ENCODE measurements at regions not wholly inside any gene's neighbourhood (a gene's known extent, or its start where the extent isn't known, plus 50 kb on each side); places are given as distances from the start of the nearest gene placed in this dataset.

DNA sequence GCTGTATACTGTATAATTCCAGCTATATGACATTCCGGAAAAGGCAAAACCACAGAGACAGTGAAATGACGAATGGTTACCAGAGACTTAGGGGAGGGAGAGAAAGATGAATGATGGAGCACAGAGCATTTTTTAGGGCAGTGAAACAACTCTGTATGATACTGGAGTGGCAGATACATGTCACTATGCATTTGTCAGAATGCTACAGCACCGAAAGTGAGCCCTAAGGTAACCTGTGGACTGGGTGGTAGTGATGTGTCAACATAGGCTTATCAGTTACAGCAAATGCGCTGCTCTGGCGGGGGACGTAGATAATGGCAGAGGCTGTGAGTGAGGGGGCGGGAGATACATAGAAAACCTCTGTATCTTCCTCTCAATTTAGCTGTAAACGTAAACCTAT, 201.3 kb upstream of the SSTR4 start:
- Histone ChIP-seq H3K4me3 (no peak overlapping the region), H3K36me3 (no peaks in the 10 kb centered on the region), H3K4me1 (peaks cover 0 to 5% (median 0%) of the 10 kb centered on the region in 3 donors), H3K27me3 (peaks cover 0 to 16% (median 0%) of the 10 kb centered on the region in 4 donors), H3K27ac (no peak overlapping the region), H3K9me3 (no peaks in the 10 kb centered on the region)
- no peak for FAIRE-seq
- ATAC-seq: no peak
- no peak for DNase-seq
- TF ChIP-seq, protein P1, sequence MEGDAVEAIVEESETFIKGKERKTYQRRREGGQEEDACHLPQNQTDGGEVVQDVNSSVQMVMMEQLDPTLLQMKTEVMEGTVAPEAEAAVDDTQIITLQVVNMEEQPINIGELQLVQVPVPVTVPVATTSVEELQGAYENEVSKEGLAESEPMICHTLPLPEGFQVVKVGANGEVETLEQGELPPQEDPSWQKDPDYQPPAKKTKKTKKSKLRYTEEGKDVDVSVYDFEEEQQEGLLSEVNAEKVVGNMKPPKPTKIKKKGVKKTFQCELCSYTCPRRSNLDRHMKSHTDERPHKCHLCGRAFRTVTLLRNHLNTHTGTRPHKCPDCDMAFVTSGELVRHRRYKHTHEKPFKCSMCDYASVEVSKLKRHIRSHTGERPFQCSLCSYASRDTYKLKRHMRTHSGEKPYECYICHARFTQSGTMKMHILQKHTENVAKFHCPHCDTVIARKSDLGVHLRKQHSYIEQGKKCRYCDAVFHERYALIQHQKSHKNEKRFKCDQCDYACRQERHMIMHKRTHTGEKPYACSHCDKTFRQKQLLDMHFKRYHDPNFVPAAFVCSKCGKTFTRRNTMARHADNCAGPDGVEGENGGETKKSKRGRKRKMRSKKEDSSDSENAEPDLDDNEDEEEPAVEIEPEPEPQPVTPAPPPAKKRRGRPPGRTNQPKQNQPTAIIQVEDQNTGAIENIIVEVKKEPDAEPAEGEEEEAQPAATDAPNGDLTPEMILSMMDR (IDR thresholded peaks at IDR 0.05): no peak
- intact Hi-C loops (cut with DNase I): no loop called here
- WGBS, 2 donors: 37 to 43% methylated on average over 8 of the region's 8 CpGs

DNA sequence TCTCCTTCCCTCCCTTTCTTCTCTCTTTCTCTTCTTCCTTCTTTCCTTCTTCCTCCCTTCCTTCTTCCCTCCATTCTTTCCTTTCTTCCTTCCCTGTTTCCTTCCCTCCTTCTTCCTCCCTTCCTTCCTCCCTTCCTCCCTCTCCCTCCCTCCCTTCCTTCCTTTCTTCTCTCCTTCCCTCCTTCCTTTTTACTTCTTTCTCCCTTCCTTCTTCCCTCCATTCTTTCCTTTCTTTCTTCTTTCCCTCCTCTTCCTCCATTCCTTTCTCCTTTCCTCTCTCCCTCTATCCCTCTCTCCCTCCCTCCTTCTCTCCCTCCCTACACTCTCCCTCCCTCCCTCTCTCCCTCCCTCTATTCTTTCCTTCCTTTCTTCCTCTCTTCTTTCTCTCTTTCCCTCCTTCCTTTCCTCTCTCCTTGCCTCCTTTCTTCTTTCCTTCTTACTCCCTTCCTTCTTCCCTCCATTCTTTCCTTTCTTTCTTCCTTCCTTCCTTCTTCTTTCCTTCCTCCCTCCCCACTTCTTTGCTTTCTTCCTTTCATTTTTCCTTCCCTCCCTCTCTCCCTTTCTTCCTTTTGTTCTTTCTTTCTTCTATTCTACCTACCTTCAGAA, 200.4 kb upstream of the SSTR4 start:
- intact Hi-C loops (cut with DNase I): no loop called here

DNA sequence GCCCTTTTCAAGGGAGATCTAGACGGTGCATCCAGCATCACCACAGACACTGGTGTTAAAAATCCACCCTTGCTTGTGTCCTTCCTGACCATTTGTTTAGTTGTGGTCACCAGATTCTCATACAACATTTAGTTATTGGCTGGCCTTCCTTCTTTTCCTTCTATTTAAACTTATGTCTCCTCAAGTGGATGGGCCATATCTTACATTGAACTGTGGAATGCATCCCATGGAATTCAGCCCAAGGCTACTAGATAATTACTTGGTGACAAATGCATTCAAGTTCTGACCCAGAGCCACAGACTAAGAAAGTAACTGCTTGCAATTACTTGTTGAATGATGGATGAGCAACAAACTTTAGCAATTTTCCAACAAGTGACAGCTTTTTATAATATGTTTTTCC, 198.9 kb upstream of the SSTR4 start:
- TF ChIP-seq, protein P1 (IDR thresholded peaks at IDR 0.05): no peak
- Histone ChIP-seq H3K4me3 (no peak overlapping the region), H3K36me3 (no peaks in the 10 kb centered on the region), H3K27me3 (peaks cover 0 to 6% (median 0%) of the 10 kb centered on the region in 4 donors), H3K27ac (no peak overlapping the region), H3K9me3 (no peaks in the 10 kb centered on the region), H3K4me1 (peaks cover 0 to 5% (median 0%) of the 10 kb centered on the region in 3 donors)
- intact Hi-C loops (cut with DNase I): no loop called here
- WGBS, 2 donors: 51 to 86% methylated on average over 1 of the region's 1 CpG
- DNase-seq: no peak
- no peak for FAIRE-seq
- no peak for ATAC-seq

More for the DNA sequence above, 200.4 kb upstream of the SSTR4 start:
- peaks cover 0 to 16% (median 0%) of the 10 kb centered on the region in 4 donors for H3K27me3 ChIP-seq
- DNase-seq (no peak), ATAC-seq (no peak), FAIRE-seq (no peak)
- H3K27ac ChIP-seq: no peak overlapping the region
- no peaks in the 10 kb centered on the region for H3K9me3 ChIP-seq
- no peak overlapping the region for H3K4me3 ChIP-seq
- peaks cover 0 to 5% (median 0%) of the 10 kb centered on the region in 3 donors for H3K4me1 ChIP-seq
- TF ChIP-seq, protein P1 (IDR thresholded peaks at IDR 0.05): no peak
- no peaks in the 10 kb centered on the region for H3K36me3 ChIP-seq

DNA sequence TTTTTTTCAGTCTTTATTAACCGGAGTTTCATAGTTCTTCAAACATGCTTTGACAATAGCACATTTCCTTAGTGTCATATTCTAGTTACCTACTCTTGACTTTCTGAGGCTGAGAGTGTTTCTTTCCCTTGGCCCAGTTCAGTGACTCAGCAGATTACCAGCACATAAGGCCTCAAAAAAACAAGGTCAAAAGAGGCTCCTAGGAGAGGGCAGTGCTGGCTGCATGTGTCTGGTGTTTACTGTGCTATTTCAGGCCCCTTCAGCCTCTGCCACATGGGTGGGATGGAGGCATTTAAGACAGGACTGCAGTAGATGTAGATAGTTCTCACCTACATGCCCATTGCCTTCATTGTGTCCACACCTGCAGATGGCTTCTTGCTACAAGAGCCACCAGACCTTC, 198.2 kb upstream of the SSTR4 start:
- no peak overlapping the region for H3K27ac ChIP-seq
- no peaks in the 10 kb centered on the region for H3K9me3 ChIP-seq
- H3K4me1 ChIP-seq: peaks cover 0 to 5% (median 0%) of the 10 kb centered on the region in 3 donors
- WGBS, 2 donors: 64 to 79% methylated on average over 1 of the region's 1 CpG
- intact Hi-C loops (cut with DNase I): no loop called here
- H3K36me3 ChIP-seq: no peaks in the 10 kb centered on the region
- ATAC-seq: no peak
- H3K27me3 ChIP-seq: peaks cover 0 to 6% (median 0%) of the 10 kb centered on the region in 4 donors
- TF ChIP-seq, protein P1 (IDR thresholded peaks at IDR 0.05): no peak
- FAIRE-seq: no peak
- no peak overlapping the region for H3K4me3 ChIP-seq
- no peak for DNase-seq

DNA sequence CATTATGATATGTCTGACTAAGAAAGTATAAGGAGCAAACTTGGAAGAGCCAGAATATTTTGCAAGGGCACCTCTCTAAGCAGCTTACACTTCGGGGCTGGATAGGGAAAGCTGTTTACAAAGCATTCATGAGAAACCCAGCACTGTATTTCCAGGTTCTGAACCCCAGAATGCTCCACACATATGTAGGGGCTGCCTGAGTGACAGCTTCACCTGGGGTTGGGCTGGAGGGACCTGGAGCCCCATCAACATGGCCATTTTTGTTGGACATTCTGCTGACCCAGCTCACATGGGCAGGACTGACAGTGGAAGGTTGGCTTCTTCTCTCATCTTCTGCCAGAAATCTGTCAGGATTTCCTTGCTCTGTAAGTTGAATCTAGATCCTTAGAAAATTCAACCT, 197.1 kb upstream of the SSTR4 start:
- Histone ChIP-seq H3K36me3 (no peaks in the 10 kb centered on the region), H3K4me3 (no peak overlapping the region), H3K9me3 (no peaks in the 10 kb centered on the region), H3K4me1 (peaks cover 0 to 5% (median 0%) of the 10 kb centered on the region in 3 donors), H3K27ac (no peak overlapping the region), H3K27me3 (no peaks in the 10 kb centered on the region)
- DNase-seq (no peak), FAIRE-seq (no peak), ATAC-seq (no peak)
- intact Hi-C loops (cut with DNase I): no loop called here
- TF ChIP-seq, protein P1 (IDR thresholded peaks at IDR 0.05): no peak
- WGBS, 2 donors: 48 to 69% methylated on average over 1 of the region's 1 CpG
